Activated CD4-positive, alpha-beta memory T cell treated with anti-CD3 and anti-CD28 coated beads for 36 hours (primary cell): ENCODE measurements at regions not wholly inside any gene's neighbourhood (a gene's known extent, or its start where the extent isn't known, plus 50 kb on each side); places are given as distances from the start of the nearest gene placed in this dataset.
"Not testable (repeated sequence)": the region's sequence is repeated elsewhere in the genome, so short reads cannot be mapped to it uniquely, and the experiment has no call there.

Experiments
- CTCF ChIA-PET: fragments of 350-600 bp; sonication (Branson Sonifier 250); formaldehyde crosslinking; loops from one replicate; lab custom pipeline; 2021; ENCODE audit warnings: antibody characterized with exemption, inconsistent platforms; lab: Charles Lee
- POLR2A ChIA-PET: fragments of 350-600 bp; sonication (Branson Sonifier 250); formaldehyde crosslinking; loops from one replicate; lab custom pipeline; 2021; ENCODE audit warnings: antibody characterized with exemption; lab: Charles Lee
- DNase-seq: peaks from one replicate; pipeline ENCODE4 v3.0.0-alpha.2; 2020
- H3K27ac Mint-ChIP-seq: one replicate; pipeline ENCODE4 v1.8.0; 2021; ENCODE audit warnings: mixed read lengths
- H3K27me3 Mint-ChIP-seq: one replicate; pipeline ENCODE4 v1.8.0; 2021; ENCODE audit warnings: mixed read lengths
- H3K36me3 Mint-ChIP-seq: one replicate; pipeline ENCODE4 v1.8.0; 2021; ENCODE audit warnings: mixed read lengths
- H3K4me1 Mint-ChIP-seq: one replicate; pipeline ENCODE4 v1.8.0; 2021; ENCODE audit warnings: low read depth, mixed read lengths
- H3K4me3 Mint-ChIP-seq: one replicate; pipeline ENCODE4 v1.8.0; 2021; ENCODE audit warnings: mild to moderate bottlenecking, mixed read lengths
- H3K9me3 Mint-ChIP-seq: one replicate; pipeline ENCODE4 v1.8.0; 2021; ENCODE audit warnings: mixed read lengths
- intact Hi-C: fragments of 100-400 bp; cut with micrococcal nuclease; formaldehyde crosslinking; loops from one replicate; pipeline ENCODE4 v1.15.1; 2023

GRCh38 chr4:64000241-64000640 is 409.0 kb downstream of the TECRL start:
- no peaks in the 10 kb centered on the region for H3K27me3 Mint-ChIP-seq
- no peaks in the 10 kb centered on the region for H3K4me1 Mint-ChIP-seq
- ChIA-PET POLR2A (no interaction called here), CTCF (no interaction called here)
- H3K9me3 Mint-ChIP-seq = peaks cover 21% of the 10 kb centered on the region
- H3K36me3 Mint-ChIP-seq = no peaks in the 10 kb centered on the region
- no peak for DNase-seq
- intact Hi-C loops = no loop called here
- H3K27ac Mint-ChIP-seq = no peak overlapping the region
- H3K4me3 Mint-ChIP-seq = no peak overlapping the region

DNA sequence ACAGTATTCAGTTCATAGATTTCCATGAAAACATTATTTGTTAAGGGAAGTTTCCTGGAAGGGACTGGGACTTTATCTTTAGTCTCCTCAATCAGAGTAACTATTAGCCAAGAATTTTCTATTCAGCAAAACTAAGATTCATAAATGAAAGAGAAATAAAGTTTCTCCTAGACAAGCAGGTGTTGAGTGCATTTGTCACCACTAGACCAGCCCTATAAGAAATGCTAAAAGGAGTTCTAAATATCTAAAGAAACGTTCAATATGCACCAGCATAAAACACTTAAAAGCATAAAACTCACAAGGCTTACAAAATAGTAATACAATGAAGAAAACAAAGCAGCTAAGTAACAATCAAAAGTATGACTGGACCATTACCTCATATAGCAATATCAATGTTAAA is 423.0 kb downstream of the TECRL start:
- POLR2A ChIA-PET = no interaction called here
- Mint-ChIP-seq H3K9me3 (peaks cover 49% of the 10 kb centered on the region), H3K4me1 (no peaks in the 10 kb centered on the region), H3K36me3 (no peaks in the 10 kb centered on the region), H3K27ac (no peak overlapping the region), H3K4me3 (no peak overlapping the region), H3K27me3 (no peaks in the 10 kb centered on the region)
- CTCF ChIA-PET = no interaction called here
- intact Hi-C loops = no loop called here
- no peak for DNase-seq

DNA sequence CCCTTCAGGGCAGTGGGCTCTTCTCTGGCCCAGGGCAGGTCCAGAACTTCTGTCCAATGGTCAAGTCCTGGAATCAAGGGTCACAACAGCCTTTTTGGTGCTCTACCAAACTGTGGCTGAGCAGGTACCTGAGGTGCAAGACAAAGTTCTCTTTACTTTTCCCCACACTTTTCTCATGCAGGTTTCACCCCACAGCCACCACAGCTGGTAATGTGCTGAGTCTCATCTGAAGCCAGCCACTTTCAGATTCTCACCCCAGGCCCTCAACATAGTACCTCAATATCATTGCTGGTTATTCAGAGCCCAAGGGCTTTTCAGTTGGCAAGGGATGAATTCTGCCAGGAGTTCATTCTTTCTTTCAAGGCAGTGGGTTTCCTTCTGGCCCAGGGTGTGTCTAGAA is 426.0 kb downstream of the TECRL start:
- H3K27ac Mint-ChIP-seq = no peak overlapping the region
- ChIA-PET CTCF (no interaction called here), POLR2A (no interaction called here)
- no peak for DNase-seq
- intact Hi-C loops = no loop called here
- no peak overlapping the region for H3K4me3 Mint-ChIP-seq
- H3K4me1 Mint-ChIP-seq = no peaks in the 10 kb centered on the region
- peaks cover 29% of the 10 kb centered on the region for H3K9me3 Mint-ChIP-seq
- no peaks in the 10 kb centered on the region for H3K36me3 Mint-ChIP-seq
- no peaks in the 10 kb centered on the region for H3K27me3 Mint-ChIP-seq

- POLR2A ChIA-PET = no interaction called here
- Mint-ChIP-seq H3K27ac (no peak overlapping the region), H3K9me3 (peaks cover 11% of the 10 kb centered on the region), H3K4me3 (no peak overlapping the region), H3K27me3 (no peaks in the 10 kb centered on the region), H3K4me1 (no peaks in the 10 kb centered on the region), H3K36me3 (no peaks in the 10 kb centered on the region)
- intact Hi-C loops = no loop called here
- CTCF ChIA-PET = no interaction called here
- DNase-seq = no peak
Measured at GRCh38 chr4:63965875-63966274, 443.4 kb downstream of the TECRL start.

- POLR2A ChIA-PET, DNase-seq, H3K4me3 Mint-ChIP-seq, H3K9me3 Mint-ChIP-seq, H3K4me1 Mint-ChIP-seq, H3K27me3 Mint-ChIP-seq, intact Hi-C loops, H3K36me3 Mint-ChIP-seq, H3K27ac Mint-ChIP-seq, CTCF ChIA-PET: not testable (repeated sequence)
Measured at GRCh38 chr4:63942706-63943286, 466.5 kb downstream of the TECRL start.

DNA sequence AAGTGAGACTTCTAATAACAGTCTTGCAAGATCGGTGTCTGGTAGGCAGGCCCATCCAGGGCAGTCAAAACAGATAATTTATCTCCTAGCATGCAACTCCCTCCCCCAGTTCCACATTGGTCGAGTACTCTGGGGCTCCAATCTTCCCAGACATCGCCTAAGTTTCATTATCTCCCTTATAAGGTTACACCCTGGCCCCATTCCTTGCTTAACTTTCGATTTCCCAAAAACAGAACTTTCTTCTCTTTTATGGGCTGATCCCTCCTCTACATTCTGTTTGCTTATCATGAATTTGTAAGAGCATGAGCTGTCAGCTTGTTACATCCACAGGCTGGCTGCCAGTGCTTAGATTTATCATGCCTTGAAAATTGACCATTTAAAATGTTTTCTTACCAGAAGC is 471.3 kb downstream of the TECRL start:
- peaks cover 14% of the 10 kb centered on the region for H3K9me3 Mint-ChIP-seq
- intact Hi-C loops = no loop called here
- H3K4me3 Mint-ChIP-seq = no peak overlapping the region
- H3K27ac Mint-ChIP-seq = no peak overlapping the region
- H3K36me3 Mint-ChIP-seq = no peaks in the 10 kb centered on the region
- ChIA-PET POLR2A (no interaction called here), CTCF (no interaction called here)
- H3K4me1 Mint-ChIP-seq = no peaks in the 10 kb centered on the region
- no peaks in the 10 kb centered on the region for H3K27me3 Mint-ChIP-seq
- no peak for DNase-seq

DNA sequence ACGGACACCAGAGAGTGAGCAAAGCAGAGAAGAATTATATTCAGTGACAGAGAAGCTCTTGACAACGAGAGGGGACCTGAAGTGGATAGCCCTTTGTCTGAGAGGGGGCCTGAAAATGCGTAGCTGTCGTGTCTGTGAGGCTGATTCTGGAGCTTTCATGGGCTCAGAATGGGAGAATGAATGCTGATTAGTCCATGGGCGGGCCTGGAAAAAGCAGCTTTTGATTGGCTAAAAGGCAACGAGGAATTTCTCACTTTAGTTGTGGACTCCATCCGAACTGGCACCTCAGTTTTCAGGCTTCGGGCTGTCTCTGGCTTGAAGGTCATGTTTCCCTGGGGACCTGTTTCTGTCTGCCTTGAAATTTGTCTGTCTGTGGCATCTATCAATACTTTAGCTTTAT is 487.1 kb downstream of the TECRL start:
- H3K9me3 Mint-ChIP-seq = peaks cover 5% of the 10 kb centered on the region
- ChIA-PET POLR2A (no interaction called here), CTCF (no interaction called here)
- no peaks in the 10 kb centered on the region for H3K27me3 Mint-ChIP-seq
- intact Hi-C loops = no loop called here
- H3K4me1 Mint-ChIP-seq = no peaks in the 10 kb centered on the region
- DNase-seq = no peak
- H3K4me3 Mint-ChIP-seq = no peak overlapping the region
- no peaks in the 10 kb centered on the region for H3K36me3 Mint-ChIP-seq
- no peak overlapping the region for H3K27ac Mint-ChIP-seq

GRCh38 chr4:63921561-63921960 is 487.7 kb downstream of the TECRL start:
- no peaks in the 10 kb centered on the region for H3K27me3 Mint-ChIP-seq
- intact Hi-C loops = no loop called here

DNA sequence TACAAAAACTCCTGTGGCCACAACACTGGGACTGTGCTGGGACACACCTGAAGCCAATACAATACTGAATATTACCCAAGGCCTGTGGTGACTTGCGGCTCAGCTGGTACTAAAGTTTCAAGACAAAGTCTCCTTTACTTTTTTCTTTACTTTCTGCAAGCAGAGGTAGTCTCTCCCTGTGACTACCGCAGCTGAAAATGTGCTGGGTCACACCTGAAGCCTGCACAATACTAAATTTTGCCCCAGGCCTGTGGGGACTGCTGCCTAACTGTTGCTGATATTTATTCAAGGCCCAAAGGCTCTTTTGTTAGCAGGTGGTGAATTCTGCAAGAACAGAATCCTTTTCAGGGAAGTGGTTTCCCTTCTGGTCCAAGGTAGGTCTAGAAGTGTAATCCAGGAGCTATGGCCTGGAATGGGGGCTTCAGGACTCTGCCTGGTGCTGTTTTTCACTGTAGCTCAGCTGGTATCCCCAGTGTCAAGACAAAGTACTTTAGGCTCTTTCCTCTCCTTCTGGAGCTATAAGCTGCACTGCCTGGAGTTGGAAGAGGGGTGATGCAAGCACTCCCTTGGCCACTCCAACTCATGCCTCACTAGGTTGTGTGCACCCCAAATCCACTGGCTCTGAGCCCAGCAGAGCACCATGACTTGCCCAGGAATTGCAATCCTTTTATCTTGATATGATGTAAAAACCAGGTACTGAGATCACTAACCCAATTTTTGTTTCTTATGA is 489.4 kb downstream of the TECRL start:
- Mint-ChIP-seq H3K9me3 (peaks cover 3% of the 10 kb centered on the region), H3K4me1 (no peaks in the 10 kb centered on the region), H3K27me3 (no peaks in the 10 kb centered on the region), H3K27ac (no peak overlapping the region), H3K36me3 (no peaks in the 10 kb centered on the region), H3K4me3 (no peak overlapping the region)
- no peak for DNase-seq
- intact Hi-C loops = no loop called here
- ChIA-PET CTCF (no interaction called here), POLR2A (no interaction called here)

More at GRCh38 chr4:63921561-63921960, 487.7 kb downstream of the TECRL start:
- Mint-ChIP-seq H3K4me3 (no peak overlapping the region), H3K4me1 (no peaks in the 10 kb centered on the region), H3K27ac (no peak overlapping the region), H3K36me3 (no peaks in the 10 kb centered on the region), H3K9me3 (peaks cover 5% of the 10 kb centered on the region)
- ChIA-PET POLR2A (no interaction called here), CTCF (no interaction called here)
- DNase-seq = no peak

GRCh38 chr4:63906660-63907183 is 502.5 kb downstream of the TECRL start:
- Mint-ChIP-seq H3K4me1 (no peaks in the 10 kb centered on the region), H3K27me3 (no peaks in the 10 kb centered on the region), H3K9me3 (peaks cover under 1% of the 10 kb centered on the region), H3K36me3 (no peaks in the 10 kb centered on the region), H3K4me3 (no peak overlapping the region), H3K27ac (no peak overlapping the region)
- ChIA-PET CTCF (no interaction called here), POLR2A (no interaction called here)
- intact Hi-C loops = no loop called here
- DNase-seq = no peak

- H3K4me1 Mint-ChIP-seq = no peaks in the 10 kb centered on the region
- H3K9me3 Mint-ChIP-seq = peaks cover 8% of the 10 kb centered on the region
- no peak overlapping the region for H3K4me3 Mint-ChIP-seq
- no peak for DNase-seq
- H3K27me3 Mint-ChIP-seq = no peaks in the 10 kb centered on the region
- CTCF ChIA-PET = no interaction called here
- intact Hi-C loops = no loop called here
- no peak overlapping the region for H3K27ac Mint-ChIP-seq
- no peaks in the 10 kb centered on the region for H3K36me3 Mint-ChIP-seq
- POLR2A ChIA-PET = no interaction called here
Measured at GRCh38 chr4:63904201-63904600, 505.0 kb downstream of the TECRL start.

DNA sequence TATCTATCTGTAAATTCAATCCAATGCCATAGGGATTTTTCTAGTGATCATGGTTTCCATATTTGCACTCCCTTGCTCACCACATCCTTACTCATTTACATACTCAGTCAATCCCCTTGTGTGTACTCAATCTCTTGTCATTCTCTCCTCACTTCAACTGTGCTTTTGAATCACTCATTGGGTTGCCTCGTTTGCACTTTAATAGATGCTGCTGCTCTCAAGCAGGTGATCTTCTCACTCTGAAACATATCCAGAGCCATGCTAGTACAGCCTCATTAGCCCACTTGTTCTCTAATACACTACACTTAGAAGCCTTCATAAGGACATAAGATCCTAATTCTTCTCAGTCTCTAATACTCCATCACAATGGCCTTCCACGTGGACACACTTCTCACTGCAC is 507.9 kb downstream of the TECRL start:
- Mint-ChIP-seq H3K4me1 (no peaks in the 10 kb centered on the region), H3K4me3 (no peak overlapping the region), H3K36me3 (no peaks in the 10 kb centered on the region), H3K27me3 (no peaks in the 10 kb centered on the region), H3K27ac (no peak overlapping the region), H3K9me3 (peaks cover 14% of the 10 kb centered on the region)
- no peak for DNase-seq
- CTCF ChIA-PET = no interaction called here
- intact Hi-C loops = no loop called here
- POLR2A ChIA-PET = no interaction called here

DNA sequence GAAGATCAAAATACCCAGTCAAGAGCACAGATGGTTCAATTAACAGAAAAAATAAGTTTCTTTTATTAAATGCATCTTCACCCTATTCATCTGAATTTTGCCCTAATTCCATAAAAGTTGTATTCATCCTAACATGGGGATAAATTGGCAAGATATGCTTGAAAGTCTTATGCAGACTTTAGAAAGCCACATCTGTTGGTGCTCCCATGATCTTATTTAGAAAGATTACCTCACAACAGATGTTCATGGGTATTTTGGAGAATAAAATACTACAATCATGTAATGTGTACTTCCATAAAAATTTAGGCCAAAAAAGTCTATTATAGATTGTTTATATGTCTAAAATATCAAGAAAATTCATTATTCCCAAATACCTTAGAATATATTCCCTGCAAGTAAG is 510.3 kb downstream of the TECRL start:
- POLR2A ChIA-PET = no interaction called here
- peaks cover 17% of the 10 kb centered on the region for H3K9me3 Mint-ChIP-seq

More for the DNA sequence above, 510.3 kb downstream of the TECRL start:
- Mint-ChIP-seq H3K4me1 (no peaks in the 10 kb centered on the region), H3K4me3 (no peak overlapping the region), H3K27me3 (no peaks in the 10 kb centered on the region), H3K27ac (no peak overlapping the region), H3K36me3 (no peaks in the 10 kb centered on the region)
- DNase-seq = no peak
- intact Hi-C loops = no loop called here
- CTCF ChIA-PET = no interaction called here
